SH-SY5Y (cell line): ENCODE measurements at regions not wholly inside any gene's neighbourhood (a gene's known extent, or its start where the extent isn't known, plus 50 kb on each side); places are given as distances from the start of the nearest gene placed in this dataset.

ENCODE experiments used
- GATA2 ChIP-seq: IDR thresholded peaks from 2 replicates; pipeline ENCODE4 v1.6.1; 2011; ENCODE audit warnings: mild to moderate bottlenecking, low read depth, low read length
- GATA3 ChIP-seq: IDR thresholded peaks from 2 replicates; pipeline ENCODE4 v1.6.1; 2011; ENCODE audit warnings: low read depth, mild to moderate bottlenecking, low read length, moderate library complexity

- TF ChIP-seq GATA3 = no peak
- TF ChIP-seq GATA2 = no peak
Observed at GRCh38 chr15:31245756-31246155, 80.9 kb upstream of the KLF13 start.
